Neural cell (in vitro differentiated cells): ENCODE measurements at regions not wholly inside any gene's neighbourhood (a gene's known extent, or its start where the extent isn't known, plus 50 kb on each side); places are given as distances from the start of the nearest gene placed in this dataset.

Experiments
- H2AFZ ChIP-seq: fragments of 200-600, 300-800 bp; sonication (generic), shearing (Covaris generic); 2 replicates; pipeline ENCODE4 v1.6.0; 2014; ENCODE audit warnings: low read depth, mild to moderate bottlenecking, antibody characterized with exemption, low read length, moderate library complexity
- H3F3A ChIP-seq: fragments of 200-600 bp; shearing (Covaris generic); 2 replicates; pipeline ENCODE4 v1.6.1; 2016; ENCODE audit warnings: mild to moderate bottlenecking, moderate library complexity, mixed read lengths, antibody characterized with exemption, low read length; ENCODE audit not compliant: insufficient read depth, poor library complexity, severe bottlenecking
- H3K27ac ChIP-seq: fragments of 200-600, 300-800 bp; sonication (generic), shearing (Covaris generic); 2 replicates; pipeline ENCODE4 v1.5.1; 2014; ENCODE audit warnings: mild to moderate bottlenecking, low read length, moderate library complexity
- H3K27me3 ChIP-seq: fragments of 300-800, 200-600 bp; sonication (generic), shearing (Covaris generic); 2 replicates; pipeline ENCODE4 v1.6.0; 2014; ENCODE audit warnings: mild to moderate bottlenecking, low read depth, low read length, moderate library complexity; ENCODE audit not compliant: insufficient read depth
- H3K36me3 ChIP-seq: fragments of 300-800, 200-600 bp; sonication (generic), shearing (Covaris generic); 2 replicates; pipeline ENCODE4 v1.5.1; 2014; ENCODE audit warnings: mild to moderate bottlenecking, antibody characterized with exemption, low read length, moderate library complexity; ENCODE audit not compliant: insufficient read depth
- H3K4me2 ChIP-seq: fragments of 300-800, 200-600 bp; sonication (generic), shearing (Covaris generic); 2 replicates; pipeline ENCODE4 v1.6.0; 2014; ENCODE audit warnings: mild to moderate bottlenecking, low read length
- H3K4me3 ChIP-seq: fragments of 300-800, 200-600 bp; sonication (generic), shearing (Covaris generic); 2 replicates; pipeline ENCODE4 v1.5.1; 2014; ENCODE audit warnings: mild to moderate bottlenecking, low read length, moderate library complexity
- H3K79me2 ChIP-seq: fragments of 200-600 bp; shearing (Covaris generic); replicated peaks from 2 replicates; pipeline ENCODE4 v1.6.0; 2014; ENCODE audit warnings: mild to moderate bottlenecking, low read length, moderate library complexity; ENCODE audit not compliant: insufficient read depth
- H3K9ac ChIP-seq: fragments of 300-800, 200-600 bp; sonication (generic), shearing (Covaris generic); 2 replicates; pipeline ENCODE4 v1.6.1; 2016; ENCODE audit warnings: mild to moderate bottlenecking, low read length, mixed read lengths
- H3K9me2 ChIP-seq: fragments of 200-600 bp; shearing (Covaris generic); 2 replicates; pipeline ENCODE4 v1.6.1; 2016; ENCODE audit warnings: mild to moderate bottlenecking, low read length, mixed read lengths; ENCODE audit not compliant: insufficient read depth
- H3K9me3 ChIP-seq: fragments of 200-600, 300-800 bp; sonication (generic), shearing (Covaris generic); 2 replicates; pipeline ENCODE4 v1.6.1; 2016; ENCODE audit warnings: mild to moderate bottlenecking, mixed run types, low read length, moderate library complexity, mixed read lengths
- H4K20me1 ChIP-seq: fragments of 200-600 bp; shearing (Covaris generic); 2 replicates; pipeline ENCODE4 v1.6.1; 2016; ENCODE audit warnings: mild to moderate bottlenecking, mixed run types; ENCODE audit not compliant: insufficient read depth
- EP300 ChIP-seq: fragments of 450-650 bp; conservative IDR thresholded peaks from 2 replicates; pipeline ENCODE4 v1.6.1; 2014; ENCODE audit warnings: antibody characterized with exemption, mild to moderate bottlenecking, moderate library complexity; ENCODE audit not compliant: poor library complexity, severe bottlenecking
- EZH2 ChIP-seq: fragments of 200-600, 300-800 bp; shearing (Covaris generic), sonication (generic); IDR thresholded peaks from 2 replicates; pipeline ENCODE4 v1.6.1; 2014; ENCODE audit warnings: antibody characterized with exemption, low read length, borderline replicate concordance, mild to moderate bottlenecking; ENCODE audit not compliant: insufficient read depth, poor library complexity, severe bottlenecking
- MXI1 ChIP-seq: fragments of 450-650 bp; conservative IDR thresholded peaks from 2 replicates; pipeline ENCODE4 v1.6.1; 2014; ENCODE audit warnings: antibody characterized with exemption, mild to moderate bottlenecking; ENCODE audit not compliant: poor library complexity, severe bottlenecking
- POLR2AphosphoS5 ChIP-seq: IDR thresholded peaks from 2 replicates; pipeline ENCODE4 v1.6.1; 2012
- RAD21 ChIP-seq: fragments of 450-650 bp; conservative IDR thresholded peaks from 2 replicates; pipeline ENCODE4 v1.6.1; 2014; ENCODE audit warnings: antibody characterized with exemption, mild to moderate bottlenecking, moderate library complexity
- SMC3 ChIP-seq: fragments of 450-650 bp; conservative IDR thresholded peaks from 2 replicates; pipeline ENCODE4 v1.6.1; 2014; ENCODE audit warnings: antibody characterized with exemption, mild to moderate bottlenecking, moderate library complexity; ENCODE audit not compliant: poor library complexity
- TAF1 ChIP-seq: IDR thresholded peaks from 2 replicates; pipeline ENCODE4 v1.6.1; 2012; ENCODE audit warnings: low read depth
- TF ChIP-seq, protein P1 (sequence below): IDR thresholded peaks from 2 replicates; pipeline ENCODE4 v1.6.1; 2012; ENCODE audit warnings: borderline replicate concordance
- TF ChIP-seq, protein P2 (sequence below): fragments of 450-650 bp; IDR thresholded peaks from 2 replicates; pipeline ENCODE4 v1.5.1; 2014; ENCODE audit warnings: antibody characterized with exemption, mild to moderate bottlenecking, moderate library complexity; ENCODE audit not compliant: poor library complexity, severe bottlenecking

DNA sequence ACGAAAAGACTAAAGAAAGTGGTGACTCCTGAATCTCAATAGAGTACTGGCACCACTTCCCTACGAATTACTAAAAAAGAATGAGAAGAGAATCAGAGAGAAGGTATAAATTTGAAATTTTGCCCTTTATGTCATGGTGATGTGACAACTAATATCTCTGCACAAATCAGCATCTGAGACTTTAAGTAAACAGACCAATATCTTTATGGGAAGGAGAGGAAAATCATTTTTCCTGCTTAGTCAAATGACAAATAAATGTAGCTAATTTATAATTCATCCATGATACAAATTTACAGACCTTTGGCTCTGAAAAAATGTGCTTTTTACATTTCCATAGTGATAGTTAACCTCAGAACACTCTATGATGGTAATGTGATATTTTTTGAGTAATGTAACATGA is 424.8 kb upstream of the EPHA5 start:
- H3K9ac ChIP-seq: no peak overlapping the region

DNA sequence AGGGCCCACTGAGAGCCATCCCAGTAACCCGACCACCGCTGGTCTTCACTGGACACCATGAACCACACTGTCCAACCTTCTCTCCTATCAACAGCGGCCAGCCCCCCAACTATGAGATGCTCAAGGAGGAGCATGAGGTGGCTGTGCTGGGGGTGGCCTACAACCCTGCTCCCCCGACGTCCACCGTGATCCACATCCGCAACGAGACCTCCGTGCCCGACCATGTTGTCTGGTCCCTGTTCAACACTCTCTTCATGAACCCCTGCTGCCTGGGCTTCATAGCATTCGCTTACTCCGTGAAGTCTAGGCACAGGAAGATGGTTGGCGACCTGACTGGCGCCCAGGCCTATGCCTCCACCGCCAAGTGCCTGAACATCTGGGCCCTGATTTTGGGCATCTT is 423.8 kb upstream of the EPHA5 start:
- H3K9me3 ChIP-seq: no peaks in the 10 kb centered on the region
- H3K79me2 ChIP-seq: no peaks in the 10 kb centered on the region
- H3K36me3 ChIP-seq: no peaks in the 10 kb centered on the region
- H3F3A ChIP-seq: no peaks in the 10 kb centered on the region
- no peaks in the 10 kb centered on the region for H4K20me1 ChIP-seq
- TF ChIP-seq, protein P1, sequence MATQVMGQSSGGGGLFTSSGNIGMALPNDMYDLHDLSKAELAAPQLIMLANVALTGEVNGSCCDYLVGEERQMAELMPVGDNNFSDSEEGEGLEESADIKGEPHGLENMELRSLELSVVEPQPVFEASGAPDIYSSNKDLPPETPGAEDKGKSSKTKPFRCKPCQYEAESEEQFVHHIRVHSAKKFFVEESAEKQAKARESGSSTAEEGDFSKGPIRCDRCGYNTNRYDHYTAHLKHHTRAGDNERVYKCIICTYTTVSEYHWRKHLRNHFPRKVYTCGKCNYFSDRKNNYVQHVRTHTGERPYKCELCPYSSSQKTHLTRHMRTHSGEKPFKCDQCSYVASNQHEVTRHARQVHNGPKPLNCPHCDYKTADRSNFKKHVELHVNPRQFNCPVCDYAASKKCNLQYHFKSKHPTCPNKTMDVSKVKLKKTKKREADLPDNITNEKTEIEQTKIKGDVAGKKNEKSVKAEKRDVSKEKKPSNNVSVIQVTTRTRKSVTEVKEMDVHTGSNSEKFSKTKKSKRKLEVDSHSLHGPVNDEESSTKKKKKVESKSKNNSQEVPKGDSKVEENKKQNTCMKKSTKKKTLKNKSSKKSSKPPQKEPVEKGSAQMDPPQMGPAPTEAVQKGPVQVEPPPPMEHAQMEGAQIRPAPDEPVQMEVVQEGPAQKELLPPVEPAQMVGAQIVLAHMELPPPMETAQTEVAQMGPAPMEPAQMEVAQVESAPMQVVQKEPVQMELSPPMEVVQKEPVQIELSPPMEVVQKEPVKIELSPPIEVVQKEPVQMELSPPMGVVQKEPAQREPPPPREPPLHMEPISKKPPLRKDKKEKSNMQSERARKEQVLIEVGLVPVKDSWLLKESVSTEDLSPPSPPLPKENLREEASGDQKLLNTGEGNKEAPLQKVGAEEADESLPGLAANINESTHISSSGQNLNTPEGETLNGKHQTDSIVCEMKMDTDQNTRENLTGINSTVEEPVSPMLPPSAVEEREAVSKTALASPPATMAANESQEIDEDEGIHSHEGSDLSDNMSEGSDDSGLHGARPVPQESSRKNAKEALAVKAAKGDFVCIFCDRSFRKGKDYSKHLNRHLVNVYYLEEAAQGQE: no peak
- TF ChIP-seq SMC3 (no peak), TAF1 (no peak), EP300 (no peak), POLR2AphosphoS5 (no peak), EZH2 (no peak), RAD21 (no peak), MXI1 (no peak)
- TF ChIP-seq, protein P2, sequence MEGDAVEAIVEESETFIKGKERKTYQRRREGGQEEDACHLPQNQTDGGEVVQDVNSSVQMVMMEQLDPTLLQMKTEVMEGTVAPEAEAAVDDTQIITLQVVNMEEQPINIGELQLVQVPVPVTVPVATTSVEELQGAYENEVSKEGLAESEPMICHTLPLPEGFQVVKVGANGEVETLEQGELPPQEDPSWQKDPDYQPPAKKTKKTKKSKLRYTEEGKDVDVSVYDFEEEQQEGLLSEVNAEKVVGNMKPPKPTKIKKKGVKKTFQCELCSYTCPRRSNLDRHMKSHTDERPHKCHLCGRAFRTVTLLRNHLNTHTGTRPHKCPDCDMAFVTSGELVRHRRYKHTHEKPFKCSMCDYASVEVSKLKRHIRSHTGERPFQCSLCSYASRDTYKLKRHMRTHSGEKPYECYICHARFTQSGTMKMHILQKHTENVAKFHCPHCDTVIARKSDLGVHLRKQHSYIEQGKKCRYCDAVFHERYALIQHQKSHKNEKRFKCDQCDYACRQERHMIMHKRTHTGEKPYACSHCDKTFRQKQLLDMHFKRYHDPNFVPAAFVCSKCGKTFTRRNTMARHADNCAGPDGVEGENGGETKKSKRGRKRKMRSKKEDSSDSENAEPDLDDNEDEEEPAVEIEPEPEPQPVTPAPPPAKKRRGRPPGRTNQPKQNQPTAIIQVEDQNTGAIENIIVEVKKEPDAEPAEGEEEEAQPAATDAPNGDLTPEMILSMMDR: no peak
- no peaks in the 10 kb centered on the region for H3K9me2 ChIP-seq
- no peak overlapping the region for H3K4me3 ChIP-seq
- no peak overlapping the region for H3K9ac ChIP-seq
- no peak overlapping the region for H2AFZ ChIP-seq
- H3K27ac ChIP-seq: no peak overlapping the region
- H3K27me3 ChIP-seq: no peaks in the 10 kb centered on the region
- no peak overlapping the region for H3K4me2 ChIP-seq

More for the DNA sequence above, 424.8 kb upstream of the EPHA5 start:
- no peaks in the 10 kb centered on the region for H3K36me3 ChIP-seq
- TF ChIP-seq EZH2 (no peak), MXI1 (no peak), SMC3 (no peak), POLR2AphosphoS5 (no peak), RAD21 (no peak), TAF1 (no peak), EP300 (no peak)
- TF ChIP-seq, protein P2: no peak
- TF ChIP-seq, protein P1: no peak
- H3K4me2 ChIP-seq: no peak overlapping the region
- no peaks in the 10 kb centered on the region for H3K9me2 ChIP-seq
- no peak overlapping the region for H3K27ac ChIP-seq
- no peak overlapping the region for H2AFZ ChIP-seq
- no peaks in the 10 kb centered on the region for H4K20me1 ChIP-seq
- H3K9me3 ChIP-seq: no peaks in the 10 kb centered on the region
- H3F3A ChIP-seq: no peaks in the 10 kb centered on the region
- H3K79me2 ChIP-seq: no peaks in the 10 kb centered on the region
- H3K27me3 ChIP-seq: no peaks in the 10 kb centered on the region
- H3K4me3 ChIP-seq: no peak overlapping the region
